ENCODE measurements at regions not wholly inside any gene's neighbourhood (a gene's known extent, or its start where the extent isn't known, plus 50 kb on each side); places are given as distances from the start of the nearest gene placed in this dataset.

GRCh38 chr10:29725133-29725720 is 90.5 kb upstream of the SVIL start:
- Histone ChIP-seq H3K4me3 (no peak overlapping the region), H3K27ac (peak overlapping the region; percentile 30 to 46), H3K9me3 (peaks cover 0 to 4% of the 10 kb centered on the region in 2 donors), H3K36me3 (no peaks in the 10 kb centered on the region), H3K27me3 (no peaks in the 10 kb centered on the region), H3K4me1 (peaks cover 19 to 68% of the 10 kb centered on the region in 2 donors)
- peak in 1 of 4 donors; percentile 40 for DNase-seq
- ATAC-seq = peak; percentile 90
- intact Hi-C loops (cut with DNase I) = no loop called here
- no peak for TF ChIP-seq CTCF (IDR thresholded peaks at IDR 0.05)

GRCh38 chr10:29723726-29724125 is 89.0 kb upstream of the SVIL start:
- TF ChIP-seq CTCF (IDR thresholded peaks at IDR 0.05) = no peak
- ATAC-seq (no peak), DNase-seq (no peak)
- Histone ChIP-seq H3K9me3 (peaks cover 0 to 12% of the 10 kb centered on the region in 2 donors), H3K4me3 (no peak overlapping the region), H3K27ac (peak overlapping the region in 1 of 2 donors; percentile 30), H3K4me1 (peaks cover 19 to 64% of the 10 kb centered on the region in 2 donors), H3K36me3 (no peaks in the 10 kb centered on the region), H3K27me3 (no peaks in the 10 kb centered on the region)
- intact Hi-C loops (cut with DNase I) = no loop called here

- no peaks in the 10 kb centered on the region for H3K27me3 ChIP-seq
Observed at GRCh38 chr10:29722777-29723176, 88.0 kb upstream of the SVIL start.

GRCh38 chr10:29720149-29720548 is 85.4 kb upstream of the SVIL start:
- TF ChIP-seq CTCF (IDR thresholded peaks at IDR 0.05) = no peak
- no peaks in the 10 kb centered on the region for H3K36me3 ChIP-seq
- no peak overlapping the region for H3K27ac ChIP-seq
- intact Hi-C loops (cut with DNase I) = no loop called here
- no peaks in the 10 kb centered on the region for H3K27me3 ChIP-seq
- DNase-seq = no peak
- ATAC-seq = no peak
- H3K4me1 ChIP-seq = peaks cover 8 to 41% of the 10 kb centered on the region in 2 donors
- H3K4me3 ChIP-seq = no peak overlapping the region
- peaks cover 0 to 12% of the 10 kb centered on the region in 2 donors for H3K9me3 ChIP-seq

More at GRCh38 chr10:29722777-29723176, 88.0 kb upstream of the SVIL start:
- H3K4me1 ChIP-seq = peaks cover 14 to 63% of the 10 kb centered on the region in 2 donors
- no peak overlapping the region for H3K4me3 ChIP-seq
- ATAC-seq = no peak
- no peak for DNase-seq
- intact Hi-C loops (cut with DNase I) = no loop called here
- TF ChIP-seq CTCF (IDR thresholded peaks at IDR 0.05) = no peak
- H3K36me3 ChIP-seq = no peaks in the 10 kb centered on the region
- H3K27ac ChIP-seq = peak overlapping the region in 1 of 2 donors; percentile 30
- H3K9me3 ChIP-seq = peaks cover 0 to 12% of the 10 kb centered on the region in 2 donors

GRCh38 chr10:29719281-29719675 is 84.5 kb upstream of the SVIL start:
- intact Hi-C loops (cut with DNase I) = no loop called here
- peaks cover 6 to 39% of the 10 kb centered on the region in 2 donors for H3K4me1 ChIP-seq
- no peaks in the 10 kb centered on the region for H3K27me3 ChIP-seq
- DNase-seq = no peak
- H3K27ac ChIP-seq = no peak overlapping the region
- H3K36me3 ChIP-seq = no peaks in the 10 kb centered on the region
- H3K4me3 ChIP-seq = no peak overlapping the region
- TF ChIP-seq CTCF (IDR thresholded peaks at IDR 0.05) = no peak
- no peak for ATAC-seq
- H3K9me3 ChIP-seq = peaks cover 0 to 12% of the 10 kb centered on the region in 2 donors
